H1 (cell line): ENCODE measurements at regions not wholly inside any gene's neighbourhood (a gene's known extent, or its start where the extent isn't known, plus 50 kb on each side); places are given as distances from the start of the nearest gene placed in this dataset.

Experiments
- E2F6 ChIP-seq: IDR thresholded peaks from 2 replicates; pipeline ENCODE4 v1.6.1; 2012; ENCODE audit warnings: inconsistent platforms
- EGR1 ChIP-seq: IDR thresholded peaks from 2 replicates; pipeline ENCODE4 v1.6.1; 2011; ENCODE audit warnings: low read depth, low read length, borderline replicate concordance
- PHF8 ChIP-seq: fragments of 200-600 bp; sonication (generic); conservative IDR thresholded peaks from 2 replicates; pipeline ENCODE4 v1.7.1; 2012; ENCODE audit warnings: low read depth, mild to moderate bottlenecking, inconsistent platforms, low read length, moderate library complexity
- SP2 ChIP-seq: IDR thresholded peaks from 2 replicates; pipeline ENCODE4 v1.6.1; 2012; ENCODE audit warnings: mild to moderate bottlenecking, low read length, inconsistent platforms
- TF ChIP-seq, protein P1 (sequence below): fragments of 300-600 bp; sonication (generic); IDR thresholded peaks from 2 replicates; pipeline ENCODE4 v1.7.1; 2012; ENCODE audit warnings: low read length, moderate library complexity, mild to moderate bottlenecking, inconsistent platforms; ENCODE audit not compliant: insufficient replicate concordance

GRCh38 chr3:188059351-188059750, 94.6 kb upstream of the LPP start (continued):
- TF ChIP-seq, protein P1, sequence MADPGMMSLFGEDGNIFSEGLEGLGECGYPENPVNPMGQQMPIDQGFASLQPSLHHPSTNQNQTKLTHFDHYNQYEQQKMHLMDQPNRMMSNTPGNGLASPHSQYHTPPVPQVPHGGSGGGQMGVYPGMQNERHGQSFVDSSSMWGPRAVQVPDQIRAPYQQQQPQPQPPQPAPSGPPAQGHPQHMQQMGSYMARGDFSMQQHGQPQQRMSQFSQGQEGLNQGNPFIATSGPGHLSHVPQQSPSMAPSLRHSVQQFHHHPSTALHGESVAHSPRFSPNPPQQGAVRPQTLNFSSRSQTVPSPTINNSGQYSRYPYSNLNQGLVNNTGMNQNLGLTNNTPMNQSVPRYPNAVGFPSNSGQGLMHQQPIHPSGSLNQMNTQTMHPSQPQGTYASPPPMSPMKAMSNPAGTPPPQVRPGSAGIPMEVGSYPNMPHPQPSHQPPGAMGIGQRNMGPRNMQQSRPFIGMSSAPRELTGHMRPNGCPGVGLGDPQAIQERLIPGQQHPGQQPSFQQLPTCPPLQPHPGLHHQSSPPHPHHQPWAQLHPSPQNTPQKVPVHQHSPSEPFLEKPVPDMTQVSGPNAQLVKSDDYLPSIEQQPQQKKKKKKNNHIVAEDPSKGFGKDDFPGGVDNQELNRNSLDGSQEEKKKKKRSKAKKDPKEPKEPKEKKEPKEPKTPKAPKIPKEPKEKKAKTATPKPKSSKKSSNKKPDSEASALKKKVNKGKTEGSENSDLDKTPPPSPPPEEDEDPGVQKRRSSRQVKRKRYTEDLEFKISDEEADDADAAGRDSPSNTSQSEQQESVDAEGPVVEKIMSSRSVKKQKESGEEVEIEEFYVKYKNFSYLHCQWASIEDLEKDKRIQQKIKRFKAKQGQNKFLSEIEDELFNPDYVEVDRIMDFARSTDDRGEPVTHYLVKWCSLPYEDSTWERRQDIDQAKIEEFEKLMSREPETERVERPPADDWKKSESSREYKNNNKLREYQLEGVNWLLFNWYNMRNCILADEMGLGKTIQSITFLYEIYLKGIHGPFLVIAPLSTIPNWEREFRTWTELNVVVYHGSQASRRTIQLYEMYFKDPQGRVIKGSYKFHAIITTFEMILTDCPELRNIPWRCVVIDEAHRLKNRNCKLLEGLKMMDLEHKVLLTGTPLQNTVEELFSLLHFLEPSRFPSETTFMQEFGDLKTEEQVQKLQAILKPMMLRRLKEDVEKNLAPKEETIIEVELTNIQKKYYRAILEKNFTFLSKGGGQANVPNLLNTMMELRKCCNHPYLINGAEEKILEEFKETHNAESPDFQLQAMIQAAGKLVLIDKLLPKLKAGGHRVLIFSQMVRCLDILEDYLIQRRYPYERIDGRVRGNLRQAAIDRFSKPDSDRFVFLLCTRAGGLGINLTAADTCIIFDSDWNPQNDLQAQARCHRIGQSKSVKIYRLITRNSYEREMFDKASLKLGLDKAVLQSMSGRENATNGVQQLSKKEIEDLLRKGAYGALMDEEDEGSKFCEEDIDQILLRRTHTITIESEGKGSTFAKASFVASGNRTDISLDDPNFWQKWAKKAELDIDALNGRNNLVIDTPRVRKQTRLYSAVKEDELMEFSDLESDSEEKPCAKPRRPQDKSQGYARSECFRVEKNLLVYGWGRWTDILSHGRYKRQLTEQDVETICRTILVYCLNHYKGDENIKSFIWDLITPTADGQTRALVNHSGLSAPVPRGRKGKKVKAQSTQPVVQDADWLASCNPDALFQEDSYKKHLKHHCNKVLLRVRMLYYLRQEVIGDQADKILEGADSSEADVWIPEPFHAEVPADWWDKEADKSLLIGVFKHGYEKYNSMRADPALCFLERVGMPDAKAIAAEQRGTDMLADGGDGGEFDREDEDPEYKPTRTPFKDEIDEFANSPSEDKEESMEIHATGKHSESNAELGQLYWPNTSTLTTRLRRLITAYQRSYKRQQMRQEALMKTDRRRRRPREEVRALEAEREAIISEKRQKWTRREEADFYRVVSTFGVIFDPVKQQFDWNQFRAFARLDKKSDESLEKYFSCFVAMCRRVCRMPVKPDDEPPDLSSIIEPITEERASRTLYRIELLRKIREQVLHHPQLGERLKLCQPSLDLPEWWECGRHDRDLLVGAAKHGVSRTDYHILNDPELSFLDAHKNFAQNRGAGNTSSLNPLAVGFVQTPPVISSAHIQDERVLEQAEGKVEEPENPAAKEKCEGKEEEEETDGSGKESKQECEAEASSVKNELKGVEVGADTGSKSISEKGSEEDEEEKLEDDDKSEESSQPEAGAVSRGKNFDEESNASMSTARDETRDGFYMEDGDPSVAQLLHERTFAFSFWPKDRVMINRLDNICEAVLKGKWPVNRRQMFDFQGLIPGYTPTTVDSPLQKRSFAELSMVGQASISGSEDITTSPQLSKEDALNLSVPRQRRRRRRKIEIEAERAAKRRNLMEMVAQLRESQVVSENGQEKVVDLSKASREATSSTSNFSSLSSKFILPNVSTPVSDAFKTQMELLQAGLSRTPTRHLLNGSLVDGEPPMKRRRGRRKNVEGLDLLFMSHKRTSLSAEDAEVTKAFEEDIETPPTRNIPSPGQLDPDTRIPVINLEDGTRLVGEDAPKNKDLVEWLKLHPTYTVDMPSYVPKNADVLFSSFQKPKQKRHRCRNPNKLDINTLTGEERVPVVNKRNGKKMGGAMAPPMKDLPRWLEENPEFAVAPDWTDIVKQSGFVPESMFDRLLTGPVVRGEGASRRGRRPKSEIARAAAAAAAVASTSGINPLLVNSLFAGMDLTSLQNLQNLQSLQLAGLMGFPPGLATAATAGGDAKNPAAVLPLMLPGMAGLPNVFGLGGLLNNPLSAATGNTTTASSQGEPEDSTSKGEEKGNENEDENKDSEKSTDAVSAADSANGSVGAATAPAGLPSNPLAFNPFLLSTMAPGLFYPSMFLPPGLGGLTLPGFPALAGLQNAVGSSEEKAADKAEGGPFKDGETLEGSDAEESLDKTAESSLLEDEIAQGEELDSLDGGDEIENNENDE: no peak
- TF ChIP-seq SP2: no peak
- no peak for TF ChIP-seq PHF8
- TF ChIP-seq E2F6: no peak
- TF ChIP-seq EGR1: no peak
